Hematopoietic multipotent progenitor cell treated with erythropoietin and hydrocortisone succinate and interleukin-3 and kit ligand, for 17 days (in vitro differentiated cells): ENCODE measurements at regions not wholly inside any gene's neighbourhood (a gene's known extent, or its start where the extent isn't known, plus 50 kb on each side); places are given as distances from the start of the nearest gene placed in this dataset.
"Not testable (repeated sequence)": the region's sequence is repeated elsewhere in the genome, so short reads cannot be mapped to it uniquely, and the experiment has no call there.

Source experiments
- DNase-seq: peaks from one replicate; pipeline ENCODE4 v3.0.0-alpha.2; 2015; ENCODE audit warnings: low spot score

DNA sequence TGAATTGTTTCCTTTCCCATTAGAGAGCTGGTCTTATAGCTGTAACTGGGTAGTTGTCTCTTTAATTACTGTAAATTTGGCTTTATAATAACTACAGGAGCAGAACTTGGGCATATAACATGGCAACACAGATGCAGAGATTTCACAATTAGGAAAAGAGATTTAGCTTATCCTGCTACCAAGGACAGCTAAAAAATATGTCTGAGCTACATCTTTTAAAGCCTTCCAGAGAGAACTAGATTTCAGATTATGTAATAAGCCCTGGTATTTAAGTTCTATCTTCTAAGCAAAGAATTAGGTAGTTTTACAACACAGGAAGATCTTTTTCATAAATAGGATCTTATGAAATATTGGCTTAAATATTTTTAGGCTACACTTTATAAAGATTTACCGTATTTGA lies 313.8 kb downstream of the S1PR1 start:
- DNase-seq = no peak

DNA sequence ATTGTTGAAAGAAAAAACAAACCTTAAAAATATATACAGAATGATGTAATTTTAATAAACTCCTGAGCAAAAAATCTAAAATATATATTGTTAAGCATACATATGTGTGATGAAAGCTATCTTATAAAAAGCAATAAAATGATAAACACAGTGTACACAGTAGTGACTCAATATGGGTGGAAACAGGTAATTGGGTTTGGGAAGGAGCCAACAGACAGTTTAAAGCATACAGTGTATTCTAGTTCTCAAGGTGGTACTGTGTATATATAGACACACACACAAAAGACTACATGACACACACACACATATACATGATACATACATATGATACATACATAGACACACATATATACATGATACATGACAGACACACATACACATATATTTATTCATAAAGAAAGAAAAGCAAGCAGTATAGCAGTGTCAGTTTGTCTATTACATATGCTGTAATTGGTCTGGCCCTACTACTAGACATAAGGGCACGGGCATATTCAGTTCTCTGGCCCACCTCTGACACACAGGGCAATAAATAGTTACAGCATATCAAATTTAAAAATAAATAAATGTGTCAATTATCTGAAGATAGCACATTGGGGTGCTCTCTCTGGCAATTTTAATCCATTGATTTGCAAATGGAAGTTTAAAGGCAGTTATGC lies 330.2 kb downstream of the S1PR1 start:
- DNase-seq = no peak

GRCh38 chr1:101567582-101568189 lies 330.9 kb downstream of the S1PR1 start:
- no peak for DNase-seq

- DNase-seq = no peak
Measured at GRCh38 chr1:101587741-101588140, 350.9 kb downstream of the S1PR1 start.

DNA sequence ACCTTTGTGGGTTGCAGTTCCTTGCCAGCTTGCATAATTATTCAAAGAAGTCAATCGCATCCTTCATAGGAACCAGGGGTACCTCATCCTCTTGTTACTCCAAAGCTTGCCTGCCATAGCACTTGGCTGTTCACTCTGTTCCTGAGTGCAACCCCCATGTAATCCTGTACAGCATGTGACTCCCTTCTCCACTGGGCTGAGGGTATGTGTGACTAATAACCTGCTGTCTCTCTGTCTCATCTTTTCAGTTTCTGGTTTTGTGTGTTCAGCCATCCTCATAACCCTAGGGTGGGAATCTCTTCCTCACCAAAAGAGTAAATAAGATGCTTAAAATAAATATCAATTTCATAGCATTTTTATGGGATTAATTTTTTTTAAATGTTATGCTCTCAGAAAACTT lies 351.9 kb downstream of the S1PR1 start:
- DNase-seq = no peak

GRCh38 chr1:101592845-101593244 lies 356.0 kb downstream of the S1PR1 start:
- DNase-seq = no peak

DNA sequence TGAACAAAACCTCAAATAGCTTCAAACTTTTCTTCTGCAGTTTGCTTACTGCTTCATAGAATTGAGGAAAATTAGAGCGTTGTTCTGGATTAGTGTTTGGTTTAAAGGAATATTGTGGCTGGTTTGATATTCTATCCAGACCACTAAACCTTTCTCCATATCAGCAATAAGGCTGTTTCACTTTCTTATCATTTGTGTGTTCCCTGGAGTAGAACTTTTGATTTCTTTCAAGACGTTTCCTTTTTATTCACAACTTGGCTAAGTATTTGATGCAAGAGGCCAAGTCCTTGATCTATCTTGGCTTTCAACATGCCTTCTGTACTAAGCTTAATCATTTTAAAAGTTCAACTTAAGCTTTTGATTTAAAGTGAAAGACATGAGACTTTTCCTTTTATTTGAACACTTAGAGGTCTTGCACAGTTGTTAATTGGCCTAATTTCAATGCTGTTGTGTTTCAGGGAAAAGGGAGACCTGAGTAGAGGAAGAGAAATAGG lies 359.1 kb downstream of the S1PR1 start:
- DNase-seq = no peak

GRCh38 chr1:101600615-101601014 lies 363.8 kb downstream of the S1PR1 start:
- not testable (repeated sequence) for DNase-seq

- no peak for DNase-seq
Measured at GRCh38 chr1:101603726-101604125, 366.9 kb downstream of the S1PR1 start.

- DNase-seq = no peak
Measured at GRCh38 chr1:101605878-101606277, 369.1 kb downstream of the S1PR1 start.

DNA sequence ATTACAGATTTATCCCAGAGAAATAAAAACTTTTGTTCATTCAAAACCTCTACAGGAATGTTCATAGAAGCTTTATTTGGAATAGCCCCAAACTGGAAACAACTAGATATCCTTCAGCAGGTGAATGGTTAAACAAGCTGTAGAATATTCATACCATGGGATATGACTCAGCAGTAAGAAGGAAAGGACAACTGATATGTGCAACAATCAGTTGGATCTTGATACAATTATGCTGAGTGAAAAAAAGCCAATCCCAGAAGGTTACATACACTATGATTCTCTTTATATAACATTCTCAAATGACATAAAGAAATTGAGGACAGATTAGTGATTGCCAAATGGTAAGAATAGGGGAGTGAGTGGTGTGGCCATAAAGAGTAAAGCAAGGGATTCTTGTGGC lies 376.7 kb downstream of the S1PR1 start:
- no peak for DNase-seq

DNA sequence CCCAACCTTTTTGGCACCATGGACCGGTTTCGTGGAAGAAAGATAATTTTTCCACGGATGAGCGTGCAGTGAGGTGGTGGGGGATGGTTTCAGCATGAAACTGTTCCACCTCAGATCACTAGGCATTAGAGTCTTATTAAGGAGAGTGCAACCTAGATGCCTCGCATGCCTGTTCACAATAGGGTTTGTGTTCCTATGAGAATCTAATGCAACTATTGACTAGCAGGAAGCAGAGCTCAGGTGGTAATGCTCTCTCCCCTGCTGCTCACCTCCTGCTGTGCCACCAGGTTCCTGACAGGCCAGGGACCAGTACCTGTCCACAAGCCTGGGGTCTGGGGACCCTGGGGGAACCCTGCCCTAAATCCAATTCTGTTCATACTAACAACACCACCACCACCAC lies 377.8 kb downstream of the OLFM3 start:
- no peak for DNase-seq

GRCh38 chr1:101632548-101633272 lies 364.0 kb downstream of the OLFM3 start:
- no peak for DNase-seq

DNA sequence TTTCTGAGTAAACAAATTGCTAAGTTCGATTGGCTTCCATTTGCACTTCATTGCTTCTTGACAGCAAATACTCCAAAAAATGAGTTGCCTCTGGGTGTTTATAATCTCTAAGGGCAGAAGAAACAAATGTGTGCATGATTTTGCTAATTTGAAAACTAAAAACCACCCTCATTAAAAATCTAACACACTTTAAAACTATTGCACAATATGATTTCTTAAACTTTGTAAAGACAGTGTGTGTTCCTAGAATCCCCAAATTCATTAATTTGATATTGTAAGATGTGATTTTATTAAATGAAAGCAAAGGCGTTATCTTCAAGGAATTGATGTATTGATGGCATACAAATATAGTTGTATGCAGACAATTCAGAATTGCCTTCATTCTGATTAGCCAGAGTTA lies 350.9 kb downstream of the OLFM3 start:
- DNase-seq = no peak

GRCh38 chr1:101652484-101652883 lies 344.2 kb downstream of the OLFM3 start:
- DNase-seq = no peak

GRCh38 chr1:101653482-101653946 lies 343.2 kb downstream of the OLFM3 start:
- DNase-seq = no peak

DNA sequence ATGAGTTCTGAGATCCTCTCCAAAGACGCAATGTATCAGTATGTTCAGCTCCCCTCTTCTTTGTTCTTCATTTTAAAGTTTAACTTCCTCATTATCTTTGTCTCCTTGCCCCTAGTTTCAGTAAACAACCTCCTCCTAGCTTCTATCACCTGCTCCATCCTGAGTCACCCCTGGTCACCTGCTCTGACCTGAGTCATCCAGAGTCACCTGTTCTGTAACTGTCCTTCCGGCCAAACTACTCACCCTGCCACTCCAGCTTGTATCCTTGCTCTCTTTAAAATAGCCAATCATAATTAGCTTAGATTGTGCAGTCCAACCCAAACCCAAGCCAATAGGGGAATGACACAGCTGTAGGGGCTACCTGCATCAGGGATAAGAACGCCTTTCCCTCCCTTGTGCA lies 332.0 kb downstream of the OLFM3 start:
- DNase-seq = no peak

- no peak for DNase-seq
Measured at GRCh38 chr1:101667761-101668160, 329.0 kb downstream of the OLFM3 start.

GRCh38 chr1:101683136-101683535 lies 313.6 kb downstream of the OLFM3 start:
- DNase-seq = no peak

DNA sequence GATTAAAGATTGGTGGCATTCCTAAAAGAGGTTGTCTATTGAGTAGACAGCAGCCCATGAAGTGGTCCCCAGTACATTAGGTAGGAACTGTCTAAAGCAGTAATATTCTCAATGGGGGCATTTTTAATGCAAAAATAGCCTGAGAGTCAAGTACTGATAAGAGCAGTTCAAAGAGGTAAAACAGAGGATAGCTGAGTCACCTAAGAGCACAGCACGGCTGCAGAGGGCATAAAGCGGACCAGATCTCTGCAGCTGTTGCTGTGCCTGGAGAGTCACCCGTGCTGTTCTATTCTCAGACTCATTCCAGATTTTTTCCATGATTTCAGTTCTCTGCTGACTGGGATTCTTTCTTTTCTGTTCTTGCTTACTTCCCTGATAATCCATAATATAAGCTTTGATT lies 313.2 kb downstream of the OLFM3 start:
- no peak for DNase-seq

GRCh38 chr1:101697072-101697471 lies 299.7 kb downstream of the OLFM3 start:
- no peak for DNase-seq

GRCh38 chr1:101698681-101699080 lies 298.0 kb downstream of the OLFM3 start:
- no peak for DNase-seq

DNA sequence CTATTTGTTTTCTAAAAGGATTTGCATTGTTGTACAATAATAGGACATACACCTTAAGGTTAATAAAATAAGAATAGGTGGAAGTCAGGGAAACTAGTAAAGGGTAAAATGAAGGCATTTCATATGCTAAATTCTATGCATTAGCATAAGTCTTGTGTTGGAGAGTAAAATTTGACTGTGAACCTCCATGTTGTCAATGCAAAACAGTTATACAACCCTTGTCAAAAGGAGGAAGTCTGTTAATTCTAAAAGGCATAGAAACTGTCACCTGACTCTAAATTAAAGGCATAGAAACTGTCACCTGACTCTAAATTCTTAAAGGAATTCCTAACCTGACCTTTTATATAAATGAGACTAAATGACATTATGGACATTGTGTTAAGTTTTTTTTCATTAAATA lies 291.8 kb downstream of the OLFM3 start:
- no peak for DNase-seq
